Choroid plexus epithelial cell (primary cell): ENCODE measurements at regions not wholly inside any gene's neighbourhood (a gene's known extent, or its start where the extent isn't known, plus 50 kb on each side); places are given as distances from the start of the nearest gene placed in this dataset.

Source experiments
- DNase-seq: peaks from one replicate; pipeline ENCODE4 v3.0.0-alpha.2; 2010; ENCODE audit warnings: low read depth
- H3K4me3 ChIP-seq: 2 replicates; pipeline ENCODE4 v1.5.1; 2011; ENCODE audit warnings: low read depth, mild to moderate bottlenecking, control low read depth, low read length, moderate library complexity
- TF ChIP-seq, protein P1 (sequence below): conservative IDR thresholded peaks from 2 replicates; pipeline ENCODE4 v1.5.1; 2011; ENCODE audit warnings: low read depth, mild to moderate bottlenecking, control low read depth, inconsistent platforms, low read length, moderate library complexity

DNA sequence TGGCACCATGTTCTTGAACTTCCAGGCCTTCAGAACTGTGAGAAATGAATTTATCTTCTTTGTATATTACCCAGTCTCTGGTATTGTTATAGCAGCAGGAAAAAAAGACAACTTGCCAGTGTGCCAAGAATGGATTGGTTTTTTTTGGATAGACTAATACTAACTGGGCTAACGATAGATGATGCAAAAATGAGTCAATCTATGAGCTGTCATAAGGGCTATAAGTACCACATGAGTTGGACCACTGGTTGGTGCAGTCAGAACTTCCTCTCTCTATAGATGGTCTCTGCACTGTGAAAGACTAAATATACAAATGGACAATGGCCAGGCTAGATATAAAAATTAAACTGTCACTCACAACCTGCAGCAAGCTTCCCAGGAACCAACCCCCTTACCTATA is 87.6 kb upstream of the COL21A1 start:
- TF ChIP-seq, protein P1, sequence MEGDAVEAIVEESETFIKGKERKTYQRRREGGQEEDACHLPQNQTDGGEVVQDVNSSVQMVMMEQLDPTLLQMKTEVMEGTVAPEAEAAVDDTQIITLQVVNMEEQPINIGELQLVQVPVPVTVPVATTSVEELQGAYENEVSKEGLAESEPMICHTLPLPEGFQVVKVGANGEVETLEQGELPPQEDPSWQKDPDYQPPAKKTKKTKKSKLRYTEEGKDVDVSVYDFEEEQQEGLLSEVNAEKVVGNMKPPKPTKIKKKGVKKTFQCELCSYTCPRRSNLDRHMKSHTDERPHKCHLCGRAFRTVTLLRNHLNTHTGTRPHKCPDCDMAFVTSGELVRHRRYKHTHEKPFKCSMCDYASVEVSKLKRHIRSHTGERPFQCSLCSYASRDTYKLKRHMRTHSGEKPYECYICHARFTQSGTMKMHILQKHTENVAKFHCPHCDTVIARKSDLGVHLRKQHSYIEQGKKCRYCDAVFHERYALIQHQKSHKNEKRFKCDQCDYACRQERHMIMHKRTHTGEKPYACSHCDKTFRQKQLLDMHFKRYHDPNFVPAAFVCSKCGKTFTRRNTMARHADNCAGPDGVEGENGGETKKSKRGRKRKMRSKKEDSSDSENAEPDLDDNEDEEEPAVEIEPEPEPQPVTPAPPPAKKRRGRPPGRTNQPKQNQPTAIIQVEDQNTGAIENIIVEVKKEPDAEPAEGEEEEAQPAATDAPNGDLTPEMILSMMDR = no peak
- peak; percentile 69 for DNase-seq

DNA sequence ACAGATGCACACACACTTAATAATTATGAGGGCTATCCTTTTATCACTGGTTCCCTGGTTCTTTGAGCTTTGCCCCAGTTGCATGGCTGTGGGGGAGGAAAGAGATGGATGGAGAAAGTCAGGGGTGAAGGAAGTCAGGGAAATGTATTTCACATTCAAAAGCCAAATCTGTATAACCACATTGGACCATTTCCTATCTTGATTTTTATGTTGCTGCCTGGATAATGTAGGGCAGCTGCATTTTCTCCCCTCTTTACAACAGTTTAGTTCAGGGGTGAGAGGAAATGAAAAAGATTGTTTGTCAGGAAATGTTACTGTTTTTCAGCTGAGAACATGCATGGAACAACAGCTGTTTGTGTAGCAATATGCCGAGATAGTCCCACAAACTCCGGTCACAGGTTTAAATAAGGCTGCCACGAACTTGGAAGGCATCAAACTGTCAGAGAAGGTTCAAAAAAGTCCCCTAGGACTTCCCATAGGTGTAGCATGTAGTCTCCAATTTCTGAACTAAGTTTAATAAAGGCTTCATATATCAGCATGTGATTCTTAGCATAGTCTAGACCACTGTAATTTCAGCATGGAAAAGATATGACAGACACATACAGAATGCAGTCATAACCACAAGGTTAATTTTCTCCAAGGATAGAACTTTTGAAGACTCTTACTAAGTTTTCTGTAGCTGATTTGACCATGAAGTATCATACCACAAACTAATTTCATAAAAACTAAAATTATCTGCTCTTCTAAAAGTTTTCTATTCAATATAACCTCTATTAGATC is 82.1 kb upstream of the COL21A1 start:
- DNase-seq = peak; percentile 65
- TF ChIP-seq, protein P1 = no peak

More for the DNA sequence above, 87.6 kb upstream of the COL21A1 start:
- H3K4me3 ChIP-seq = no peak overlapping the region

DNA sequence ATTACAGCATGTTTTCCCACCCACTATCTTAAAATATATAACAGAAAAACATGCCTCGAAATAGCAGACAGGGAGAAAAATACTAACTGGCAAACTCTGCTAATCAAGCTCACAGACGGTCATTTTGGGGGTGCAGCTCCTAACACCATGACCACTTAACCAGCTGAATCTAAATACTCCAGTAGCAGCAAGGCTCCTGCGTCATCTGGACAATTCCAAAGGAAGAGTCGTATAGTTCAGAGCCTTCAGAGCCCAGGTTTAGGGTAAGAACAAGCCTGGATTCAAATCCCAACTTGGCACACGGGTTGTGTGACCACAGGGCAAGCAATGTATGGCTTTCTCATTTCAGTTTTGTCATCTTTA is 81.3 kb upstream of the COL21A1 start:
- no peak overlapping the region for H3K4me3 ChIP-seq
- no peak for DNase-seq
- TF ChIP-seq, protein P1 = no peak

More for the DNA sequence above, 82.1 kb upstream of the COL21A1 start:
- no peak overlapping the region for H3K4me3 ChIP-seq

DNA sequence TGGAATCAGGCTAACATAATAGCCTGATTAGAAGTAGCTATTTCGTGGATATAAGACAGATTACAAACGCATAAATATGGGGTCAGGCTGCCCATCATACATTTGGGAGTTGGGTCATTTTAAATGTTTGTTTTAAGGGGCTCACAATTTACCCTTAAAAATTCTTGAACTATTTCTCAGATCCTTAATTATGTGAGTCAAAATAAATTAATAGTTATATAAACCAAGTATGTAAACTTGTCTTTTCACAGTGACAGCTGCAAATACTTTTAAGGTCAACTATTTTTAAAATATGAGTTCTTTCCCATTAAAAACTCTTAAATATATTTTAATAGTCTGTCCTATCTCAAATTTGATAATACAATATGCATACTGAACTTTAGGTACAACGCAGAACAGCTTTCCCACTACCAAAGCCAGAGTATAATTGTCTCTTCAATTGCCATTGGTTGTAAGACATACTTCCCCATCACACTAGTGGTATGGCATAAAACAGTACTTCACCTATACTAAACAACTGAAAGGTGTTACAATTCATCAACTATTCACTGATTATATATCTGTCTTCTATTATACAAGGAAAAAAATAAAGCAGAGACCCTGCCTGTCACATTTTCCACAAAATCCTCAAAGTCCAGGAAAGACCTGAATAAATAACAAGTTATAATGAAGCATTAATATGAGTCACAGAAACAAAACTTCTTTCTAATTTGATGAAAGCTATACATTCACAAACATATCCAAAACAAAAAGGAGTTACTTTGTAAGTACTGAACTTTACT is 80.8 kb upstream of the COL21A1 start:
- no peak overlapping the region for H3K4me3 ChIP-seq
- no peak for DNase-seq
- TF ChIP-seq, protein P1 = no peak

DNA sequence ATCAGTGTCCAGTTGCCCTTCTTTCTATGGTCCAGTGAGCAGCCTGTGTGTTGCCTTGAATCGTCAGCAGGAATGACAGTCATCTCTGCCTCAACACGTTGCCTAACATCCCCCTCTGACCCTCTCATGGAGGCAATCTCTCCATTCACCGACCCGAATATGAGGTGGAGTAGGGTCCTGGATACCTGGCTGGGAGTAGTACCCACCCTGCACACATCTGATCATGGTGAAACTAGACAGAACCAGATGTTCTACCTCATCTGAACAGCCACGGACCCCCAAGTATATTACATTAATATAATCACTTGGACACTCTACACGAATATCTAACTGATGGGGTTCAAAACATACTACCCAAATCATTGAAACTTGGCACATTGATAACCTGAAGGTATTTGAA is 77.0 kb upstream of the COL21A1 start:
- DNase-seq = no peak
- H3K4me3 ChIP-seq = no peak overlapping the region
- TF ChIP-seq, protein P1 = no peak

DNA sequence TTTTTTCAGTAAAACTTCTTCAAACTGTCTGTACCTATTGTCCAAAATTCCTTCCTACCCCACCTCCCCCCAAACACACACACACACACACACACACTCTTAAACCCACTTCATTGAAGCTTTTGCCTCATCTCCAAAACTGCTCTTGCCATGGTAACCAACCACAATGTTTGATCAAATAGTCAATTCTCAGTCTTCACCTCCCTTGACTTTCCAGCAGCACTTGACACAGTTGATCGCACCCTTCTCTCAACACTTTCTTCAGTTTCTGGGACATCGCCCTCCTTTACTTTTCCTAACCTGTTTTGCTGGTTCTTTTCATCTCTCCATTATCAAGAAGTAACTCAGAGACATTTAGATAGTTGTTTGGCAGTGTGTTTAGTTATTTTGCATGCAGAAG is 71.5 kb upstream of the COL21A1 start:
- TF ChIP-seq, protein P1 = no peak
- no peak for DNase-seq
- no peak overlapping the region for H3K4me3 ChIP-seq
